Fibroblast of the aortic adventitia (primary cell): ENCODE measurements at regions not wholly inside any gene's neighbourhood (a gene's known extent, or its start where the extent isn't known, plus 50 kb on each side); places are given as distances from the start of the nearest gene placed in this dataset.

Experiments used
- DNase-seq: peaks from one replicate; pipeline ENCODE4 v3.0.0-alpha.2; 2010; ENCODE audit warnings: low read depth
- H3K4me3 ChIP-seq: 2 replicates; pipeline ENCODE4 v1.5.1; 2011; ENCODE audit warnings: low read depth, mild to moderate bottlenecking, control low read depth, low read length, moderate library complexity
- CTCF ChIP-seq: IDR thresholded peaks from 2 replicates; pipeline ENCODE4 v1.5.1; 2011; ENCODE audit warnings: mild to moderate bottlenecking, low read length, control low read depth, inconsistent platforms; ENCODE audit not compliant: insufficient read depth

GRCh38 chr14:58805605-58806409 is 168.0 kb downstream of the DACT1 start:
- no peak for TF ChIP-seq CTCF
- no peak overlapping the region for H3K4me3 ChIP-seq
- peak; percentile 91 for DNase-seq

GRCh38 chr14:58807191-58807590 is 169.4 kb downstream of the DACT1 start:
- DNase-seq = peak; percentile 27
- no peak overlapping the region for H3K4me3 ChIP-seq
- no peak for TF ChIP-seq CTCF

GRCh38 chr14:58808828-58809227 is 171.1 kb downstream of the DACT1 start:
- TF ChIP-seq CTCF = no peak
- no peak for DNase-seq
- no peak overlapping the region for H3K4me3 ChIP-seq

- no peak for DNase-seq
- no peak for TF ChIP-seq CTCF
- no peak overlapping the region for H3K4me3 ChIP-seq
These were observed 171.8 kb downstream of the DACT1 start for GRCh38 chr14:58809520-58809919.

GRCh38 chr14:58812050-58812910 is 174.5 kb downstream of the DACT1 start:
- H3K4me3 ChIP-seq = no peak overlapping the region
- no peak for DNase-seq
- no peak for TF ChIP-seq CTCF

- DNase-seq = no peak
- no peak overlapping the region for H3K4me3 ChIP-seq
- no peak for TF ChIP-seq CTCF
These were observed 176.0 kb downstream of the DACT1 start for GRCh38 chr14:58813745-58814144.
